UCSD-AML1 (cell line): ENCODE measurements at regions not wholly inside any gene's neighbourhood (a gene's known extent, or its start where the extent isn't known, plus 50 kb on each side); places are given as distances from the start of the nearest gene placed in this dataset.

ENCODE experiments used
- DNase-seq: peaks from one replicate; lab custom pipeline; 2025; ENCODE audit not compliant: unreplicated experiment; lab: John Stamatoyannopoulos, UW

DNA sequence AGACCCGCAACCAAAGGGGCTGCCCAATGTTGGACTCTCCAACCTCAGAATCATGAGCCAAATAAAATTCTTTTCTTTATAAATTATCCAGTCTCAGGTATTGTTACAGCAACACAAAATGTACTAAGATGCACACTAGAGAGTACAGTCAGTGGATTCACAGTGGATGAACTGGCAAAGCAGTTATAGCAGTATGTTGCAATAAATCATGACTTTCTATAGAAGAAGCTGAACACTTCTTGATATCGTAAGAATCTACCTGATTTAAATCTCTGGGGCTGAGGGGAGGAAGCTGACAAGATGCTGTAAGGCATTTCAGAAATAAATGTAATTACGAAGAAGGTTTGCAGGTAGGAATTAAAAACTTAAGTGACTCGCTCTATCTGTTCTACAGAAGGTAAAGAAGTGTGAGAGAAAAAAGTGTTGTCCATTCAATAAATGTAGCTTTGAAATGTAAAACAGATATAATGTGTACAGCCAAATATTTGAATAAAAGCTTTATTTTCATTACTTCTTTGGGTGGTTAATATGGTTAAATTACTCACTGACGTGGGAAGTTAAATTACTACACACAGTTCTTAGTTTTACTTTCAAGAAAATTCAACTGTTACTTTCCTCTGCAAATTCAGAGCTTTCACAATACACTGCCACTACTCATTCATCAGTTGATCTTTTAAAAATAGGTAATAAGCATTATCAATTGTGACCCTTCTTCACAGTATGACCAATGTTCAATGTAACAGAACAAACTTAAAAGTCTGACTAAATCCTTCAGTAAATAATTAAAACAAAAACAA lies 439.1 kb downstream of the SHQ1 start:
- DNase-seq, result no peak

DNA sequence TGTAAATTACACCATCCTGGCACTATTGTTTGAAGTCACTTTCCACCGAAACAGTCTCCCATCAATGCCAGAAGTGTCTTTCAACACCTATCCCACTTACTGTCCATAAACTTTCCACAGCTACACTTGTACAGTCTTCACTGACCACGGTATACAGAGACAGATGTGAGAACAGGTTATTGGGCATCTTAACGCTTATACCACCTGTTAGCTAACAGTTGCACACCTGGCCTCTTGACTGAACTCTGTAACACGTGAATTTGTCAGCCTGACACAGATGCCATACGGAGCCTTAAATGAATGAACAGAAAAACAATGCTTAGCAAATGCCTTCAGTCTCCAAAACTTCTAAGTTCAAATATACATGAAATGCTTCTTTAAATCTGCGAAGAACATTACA lies 440.5 kb downstream of the SHQ1 start:
- DNase-seq, result no peak

DNA sequence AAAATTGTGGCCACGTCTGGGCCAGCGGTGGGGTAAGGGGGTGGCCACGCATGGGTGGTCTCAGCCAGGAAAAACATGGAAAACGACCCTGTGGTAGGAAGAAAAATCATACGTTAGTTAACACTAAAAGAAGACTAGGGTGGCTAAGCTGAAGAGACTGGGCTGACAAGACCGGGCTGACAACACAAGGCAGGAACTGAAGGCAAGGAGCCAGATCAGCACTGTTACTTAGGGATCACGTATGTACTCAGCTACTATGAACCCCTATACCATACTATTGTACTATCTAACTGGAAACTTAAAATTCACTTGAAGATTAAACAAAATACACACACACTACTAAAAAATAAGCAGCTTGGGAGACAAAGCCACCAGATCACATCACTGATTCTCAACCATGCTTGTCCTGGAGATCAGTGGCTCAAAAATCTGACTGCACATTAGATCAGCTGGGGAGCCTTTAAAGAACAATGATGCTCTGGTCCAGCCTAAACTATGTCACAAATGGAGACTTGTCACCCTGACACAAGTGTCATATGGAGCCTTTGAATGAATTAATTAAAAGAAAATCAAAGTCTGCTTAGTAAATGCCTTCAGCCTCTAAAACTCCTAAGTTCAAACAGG lies 442.2 kb downstream of the SHQ1 start:
- no peak for DNase-seq

DNA sequence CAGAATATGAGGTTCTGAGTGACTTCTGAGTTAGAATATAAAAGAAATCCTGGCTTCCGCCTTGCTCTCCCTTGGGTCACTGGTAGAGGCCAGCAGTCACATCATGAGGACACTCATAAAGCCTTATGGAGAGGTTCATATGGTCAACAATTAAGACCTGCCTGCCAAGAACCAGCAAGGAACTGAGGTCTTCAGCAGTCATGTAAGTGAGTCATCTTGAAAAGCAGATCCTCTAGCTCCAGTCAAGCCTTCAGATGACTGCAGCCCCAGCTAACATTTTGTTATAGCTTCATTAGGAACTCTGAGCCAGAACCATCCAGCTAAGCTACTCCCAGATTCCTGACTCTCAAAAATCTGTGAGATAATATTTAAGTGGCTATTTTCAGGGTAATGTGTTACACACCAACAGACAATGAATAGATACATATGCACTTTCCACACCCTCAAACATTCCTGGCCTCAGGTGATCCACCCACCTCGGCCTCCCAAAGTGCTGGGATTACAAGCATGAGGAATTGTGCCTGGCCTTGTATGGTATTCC lies 447.2 kb downstream of the SHQ1 start:
- DNase-seq, result no peak

DNA sequence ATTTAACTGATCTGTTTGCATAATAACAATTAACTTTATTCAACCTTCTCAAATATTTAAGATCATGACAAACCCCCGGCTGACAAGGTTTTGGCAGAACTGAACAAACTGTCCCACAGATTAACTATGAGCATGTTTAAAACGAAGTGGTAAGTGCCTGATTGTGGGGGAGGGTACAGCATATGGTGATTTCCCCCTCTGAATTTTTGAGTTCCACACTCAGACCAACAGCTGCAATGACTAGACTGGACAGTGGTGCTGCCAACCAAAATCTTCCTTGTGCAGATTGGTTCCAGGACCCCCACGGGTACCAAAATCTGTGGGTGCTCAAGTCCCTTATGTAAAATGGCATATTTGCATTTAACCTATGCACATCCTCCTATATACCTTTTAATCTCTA lies 449.5 kb downstream of the SHQ1 start:
- DNase-seq, result no peak

DNA sequence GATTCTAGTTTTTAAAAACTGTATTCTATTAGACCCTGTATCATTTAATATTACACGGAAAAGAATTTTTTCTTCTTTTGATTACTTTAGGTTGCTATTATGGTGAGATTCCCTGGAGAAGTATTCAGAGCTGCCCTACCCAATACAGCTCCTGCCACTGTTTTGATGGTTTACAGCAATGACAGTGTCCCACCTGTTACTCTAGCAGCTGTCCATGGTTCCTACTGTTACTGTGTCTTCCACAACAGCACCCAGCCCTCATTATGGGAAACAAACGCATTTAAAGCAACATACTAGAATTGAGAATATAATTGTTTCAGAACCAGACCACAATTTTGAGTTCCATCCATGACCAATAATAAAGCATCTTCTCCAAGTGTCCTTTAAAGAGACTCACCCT lies 450.7 kb downstream of the SHQ1 start:
- no peak for DNase-seq

DNA sequence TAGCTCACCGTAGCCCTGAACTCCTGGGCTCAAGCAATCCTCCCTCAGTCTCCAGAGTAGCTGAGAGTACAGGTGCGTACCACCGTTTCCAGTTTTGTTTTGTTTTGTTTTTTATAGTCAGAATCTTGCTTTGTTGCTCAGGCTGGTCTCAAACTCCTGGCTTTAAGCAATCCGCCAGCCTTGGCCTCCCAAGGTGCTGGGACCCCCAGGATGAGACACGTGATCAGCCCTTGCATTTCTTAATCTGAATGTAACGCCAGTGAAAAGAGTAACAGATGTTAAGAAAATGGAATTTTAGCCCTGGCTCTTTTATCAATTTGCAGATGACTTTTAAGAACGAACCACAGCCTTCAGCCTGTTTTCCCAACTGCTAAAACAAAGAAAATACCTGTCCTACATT lies 451.3 kb downstream of the SHQ1 start:
- DNase-seq, result no peak

DNA sequence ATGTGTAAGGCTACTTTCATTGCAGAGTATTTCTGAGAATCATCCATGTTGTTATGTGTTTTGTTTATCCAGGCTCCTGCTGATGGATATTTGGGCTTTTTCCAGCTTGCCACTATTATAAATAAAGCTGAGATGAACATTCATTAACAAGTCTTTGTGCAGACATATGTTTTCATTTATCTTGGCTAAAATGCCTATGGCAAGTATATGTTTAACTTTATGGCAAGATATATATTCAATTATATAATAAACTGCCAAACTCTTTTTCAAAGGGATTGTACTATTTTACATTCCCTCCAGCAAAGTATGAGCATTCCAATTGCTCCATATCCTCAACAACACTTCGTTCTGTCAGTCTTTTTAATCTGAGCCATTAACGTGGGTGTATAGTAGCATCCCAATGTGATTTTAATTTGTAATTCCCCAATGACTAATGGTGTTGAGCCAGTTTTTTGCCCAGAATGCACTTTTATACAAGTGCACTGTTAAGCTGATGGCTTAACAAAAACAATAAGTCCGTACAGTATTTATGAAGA lies 452.4 kb downstream of the SHQ1 start:
- DNase-seq, result no peak

DNA sequence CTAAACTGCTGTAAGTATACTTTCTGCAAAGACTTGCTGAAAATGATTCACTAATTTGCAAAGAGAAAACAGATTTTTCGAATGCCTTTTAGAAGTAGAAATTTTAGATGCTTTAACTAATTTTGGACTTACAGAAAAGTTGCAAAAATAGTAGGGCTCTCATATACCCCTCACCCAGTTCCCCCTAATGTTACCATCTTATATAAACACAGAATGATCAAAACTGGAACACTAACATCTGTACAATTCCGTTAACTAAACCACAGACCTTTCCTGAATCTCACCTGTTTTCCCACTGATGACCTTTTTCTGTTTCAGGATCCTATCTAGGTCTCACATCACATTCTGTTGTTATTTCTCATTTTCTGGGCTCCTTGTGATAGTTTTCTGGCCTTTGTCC lies 454.8 kb downstream of the SHQ1 start:
- no peak for DNase-seq

DNA sequence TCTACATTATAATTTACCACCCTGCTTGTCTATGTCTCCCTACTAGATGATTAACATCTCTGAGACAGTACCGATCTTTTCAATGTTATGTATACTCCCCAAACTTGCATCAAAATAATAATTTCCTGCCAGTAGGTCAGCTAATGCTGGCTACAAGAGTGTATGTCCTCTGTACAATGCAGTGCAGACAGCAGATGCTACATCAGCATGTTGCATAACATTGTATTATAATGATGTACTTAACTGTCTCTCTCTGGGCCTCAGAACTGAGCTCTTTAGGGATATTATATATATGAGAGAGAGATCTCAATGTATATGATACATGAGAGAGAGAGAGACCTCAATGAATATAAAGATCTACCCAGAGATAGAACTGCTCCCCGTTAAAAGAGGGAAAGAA lies 456.6 kb downstream of the SHQ1 start:
- no peak for DNase-seq

DNA sequence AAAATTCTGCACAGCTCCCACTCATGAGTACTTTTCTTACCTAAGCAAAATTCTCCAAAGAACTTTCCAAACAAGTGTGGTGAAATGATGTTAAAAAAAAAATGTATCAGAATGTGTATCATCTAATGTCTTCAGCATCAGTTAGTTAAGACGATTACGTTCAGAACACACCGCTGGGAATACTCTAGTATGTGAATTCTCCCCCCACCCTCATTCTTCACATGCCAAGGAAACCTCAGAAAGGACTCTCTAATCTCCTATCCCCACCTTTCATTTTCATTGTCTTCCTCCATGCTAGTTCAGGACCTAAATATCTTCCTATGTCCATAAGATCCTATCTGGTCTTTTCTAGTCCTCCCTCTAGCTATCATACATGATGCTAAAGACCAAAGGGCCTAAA lies 457.4 kb downstream of the SHQ1 start:
- no peak for DNase-seq

DNA sequence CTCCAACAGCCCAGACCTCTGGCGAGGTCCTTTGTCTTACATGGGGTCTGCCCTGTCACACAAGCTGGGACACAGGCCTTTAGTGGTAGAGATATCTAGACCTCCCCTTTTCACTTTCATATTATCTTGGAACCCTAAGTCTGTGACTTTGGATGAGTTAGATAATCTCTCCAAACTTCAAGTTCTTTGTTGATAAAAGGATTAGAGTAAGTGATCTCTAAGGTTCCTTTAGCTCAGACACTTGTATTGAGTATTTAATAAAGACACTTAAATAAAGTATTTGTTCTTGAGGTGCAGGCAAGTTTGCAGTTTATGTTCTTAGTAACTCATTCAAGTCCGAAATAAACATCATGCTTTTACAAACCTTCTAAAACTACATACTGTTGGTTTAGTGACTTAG lies 459.6 kb downstream of the SHQ1 start:
- DNase-seq, result no peak

DNA sequence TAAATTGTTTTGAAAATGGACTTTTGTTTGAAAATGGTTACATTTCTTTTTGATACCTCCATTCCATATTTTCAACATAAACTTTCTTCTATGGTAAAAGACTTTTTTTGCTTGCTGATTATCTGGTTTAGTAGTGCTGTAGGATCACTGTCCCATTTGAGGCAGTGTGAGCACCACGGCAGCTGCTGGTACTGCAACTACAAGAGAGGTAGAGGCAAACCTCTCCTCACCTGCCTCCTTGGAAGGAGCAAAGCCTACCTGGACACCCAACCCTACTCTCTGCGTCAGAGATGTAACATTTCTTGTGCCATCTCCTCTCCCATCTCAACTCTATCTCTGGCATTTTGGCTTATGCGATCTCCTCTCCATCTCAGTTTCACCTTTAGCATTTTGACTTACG lies 460.1 kb downstream of the SHQ1 start:
- no peak for DNase-seq

DNA sequence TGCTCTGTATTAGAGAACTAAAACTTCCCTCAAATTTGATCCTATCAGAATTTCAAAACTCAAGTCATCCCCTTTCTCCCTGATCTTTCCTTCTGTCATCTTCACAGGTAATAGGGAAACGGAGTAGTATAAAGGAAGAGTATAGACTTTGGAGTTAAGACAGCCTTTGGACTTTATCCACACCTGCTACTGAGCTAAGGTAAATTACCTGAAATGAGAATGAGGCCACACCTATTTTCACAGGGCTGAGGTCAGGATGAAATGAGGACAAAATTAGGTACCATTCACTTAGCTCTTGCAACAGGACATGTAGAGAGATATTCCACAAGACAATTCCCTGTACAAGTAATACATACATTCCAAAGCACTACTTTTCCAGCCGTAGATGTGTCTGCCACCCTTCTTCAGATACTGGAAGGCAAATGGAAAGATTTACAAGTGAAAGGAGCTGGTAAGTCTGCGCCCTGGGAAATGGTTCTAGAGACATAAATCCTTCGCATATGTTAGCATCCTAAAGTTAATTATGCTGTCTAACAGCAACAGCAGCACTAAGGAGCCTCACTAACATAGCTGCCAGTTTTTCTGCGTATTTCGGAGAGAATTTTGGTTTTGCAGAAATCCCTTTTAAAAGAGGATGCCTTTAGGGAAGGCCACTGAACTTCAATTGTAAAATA lies 461.8 kb downstream of the SHQ1 start:
- DNase-seq, result no peak

DNA sequence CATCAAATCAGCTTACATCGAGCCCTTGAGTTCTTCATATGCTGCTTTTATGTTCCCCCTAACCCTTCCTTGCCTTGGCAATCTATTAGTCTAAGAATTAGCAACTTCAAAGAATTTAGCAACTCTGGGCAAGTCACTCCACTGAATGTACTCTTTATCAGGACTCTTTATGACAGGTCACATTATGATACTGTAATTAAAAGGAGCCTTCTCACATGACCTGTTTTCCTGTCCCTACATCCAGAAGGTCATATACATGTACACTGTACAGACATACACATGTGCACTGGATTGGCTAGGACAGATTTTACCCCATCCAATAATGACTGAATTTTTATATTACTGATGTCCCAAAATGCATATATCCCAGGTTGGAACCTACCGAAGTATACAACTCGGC lies 463.1 kb downstream of the SHQ1 start:
- DNase-seq, result no peak

DNA sequence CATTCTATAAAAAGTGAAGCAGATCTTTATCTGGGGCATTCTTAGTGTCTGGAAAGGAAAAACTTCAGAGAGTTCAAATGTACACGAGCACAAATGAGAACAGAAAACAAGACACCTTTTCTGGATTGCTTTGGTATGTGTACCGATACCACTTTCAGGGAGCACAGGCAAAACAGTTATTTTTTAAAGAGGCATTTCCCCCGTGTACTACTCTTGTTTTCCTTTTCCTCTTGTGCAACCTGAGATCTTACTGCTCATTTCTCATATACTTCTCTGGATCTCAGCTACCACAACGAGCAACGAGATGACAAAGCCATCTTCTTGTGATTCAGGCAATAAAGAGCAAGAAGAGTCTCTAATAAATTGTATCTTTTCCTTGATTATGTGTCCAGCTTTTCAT lies 463.6 kb downstream of the SHQ1 start:
- DNase-seq, result no peak

DNA sequence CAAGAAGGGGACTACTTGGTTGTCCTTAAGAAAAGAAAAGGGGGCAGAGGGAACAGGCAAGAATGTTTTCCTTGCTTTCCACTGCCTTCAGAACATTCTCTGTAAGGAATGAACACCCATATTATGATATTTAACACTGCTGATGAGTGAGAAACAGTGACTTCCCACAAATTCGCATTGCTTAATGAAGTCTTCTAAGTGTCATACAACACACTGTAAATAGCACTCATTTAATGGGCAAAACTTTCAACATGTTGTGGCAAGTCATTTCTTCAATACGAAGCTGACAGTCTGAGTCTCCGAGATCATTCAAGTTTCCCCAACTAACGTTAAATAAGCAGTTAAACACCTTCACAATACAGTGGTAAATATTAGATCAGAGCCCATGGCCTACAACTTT lies 464.4 kb downstream of the SHQ1 start:
- DNase-seq, result no peak

DNA sequence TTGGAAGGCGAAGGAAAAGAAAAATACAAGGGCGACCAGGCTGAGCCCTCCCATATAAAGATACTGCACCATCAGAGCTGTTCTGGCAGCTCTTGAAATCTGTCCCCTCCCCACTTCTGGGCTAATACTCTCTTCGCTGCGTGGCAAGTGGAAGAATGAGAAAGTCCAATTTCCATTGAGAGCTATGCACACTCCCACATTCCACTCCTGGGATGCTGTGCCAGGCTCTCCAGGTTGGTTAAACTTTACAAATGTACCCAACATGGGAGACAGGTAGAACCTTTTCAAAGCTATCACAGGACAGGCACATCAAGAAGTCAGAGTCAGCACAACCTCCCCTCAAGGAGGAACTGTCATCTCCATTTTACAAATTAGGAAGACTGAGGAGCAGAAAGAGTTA lies 465.0 kb downstream of the SHQ1 start:
- DNase-seq, result no peak

DNA sequence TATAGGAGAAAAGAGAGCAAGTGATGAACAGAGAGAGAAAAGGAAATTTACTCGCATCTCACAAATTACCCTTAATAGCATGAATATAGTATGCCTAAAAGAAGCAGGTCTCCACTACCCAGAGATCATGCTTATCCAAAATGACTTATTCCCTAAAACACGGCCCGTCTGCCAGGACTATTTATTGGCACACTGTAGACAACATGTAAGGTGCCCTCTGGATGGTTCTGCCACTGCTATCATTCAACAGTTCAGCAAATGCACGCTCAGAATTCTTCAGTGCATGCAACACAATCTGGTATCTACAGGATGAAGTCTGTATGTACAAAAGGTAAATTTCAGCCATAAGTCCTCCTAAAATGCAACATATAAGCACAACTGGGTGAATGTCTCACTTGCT lies 465.8 kb downstream of the SHQ1 start:
- no peak for DNase-seq

DNA sequence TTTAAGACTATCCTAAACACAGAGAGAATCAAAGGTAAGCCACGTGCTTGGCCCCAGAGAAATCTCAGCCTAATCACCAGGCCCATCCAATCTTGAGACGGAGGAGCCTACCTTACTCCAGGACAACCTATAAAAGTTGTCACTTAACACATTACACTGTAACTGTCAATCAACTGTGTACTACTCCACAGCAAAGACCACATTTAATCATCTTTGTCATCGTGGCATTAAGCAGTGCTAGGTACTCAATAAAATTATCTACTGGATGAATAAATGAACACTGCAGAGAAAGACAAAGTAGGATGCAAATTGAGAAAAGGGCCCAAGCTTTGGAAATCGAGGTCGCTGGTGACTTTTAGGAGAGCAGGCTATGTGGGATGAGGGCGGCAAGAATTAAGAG lies 466.7 kb downstream of the SHQ1 start:
- DNase-seq, result no peak

DNA sequence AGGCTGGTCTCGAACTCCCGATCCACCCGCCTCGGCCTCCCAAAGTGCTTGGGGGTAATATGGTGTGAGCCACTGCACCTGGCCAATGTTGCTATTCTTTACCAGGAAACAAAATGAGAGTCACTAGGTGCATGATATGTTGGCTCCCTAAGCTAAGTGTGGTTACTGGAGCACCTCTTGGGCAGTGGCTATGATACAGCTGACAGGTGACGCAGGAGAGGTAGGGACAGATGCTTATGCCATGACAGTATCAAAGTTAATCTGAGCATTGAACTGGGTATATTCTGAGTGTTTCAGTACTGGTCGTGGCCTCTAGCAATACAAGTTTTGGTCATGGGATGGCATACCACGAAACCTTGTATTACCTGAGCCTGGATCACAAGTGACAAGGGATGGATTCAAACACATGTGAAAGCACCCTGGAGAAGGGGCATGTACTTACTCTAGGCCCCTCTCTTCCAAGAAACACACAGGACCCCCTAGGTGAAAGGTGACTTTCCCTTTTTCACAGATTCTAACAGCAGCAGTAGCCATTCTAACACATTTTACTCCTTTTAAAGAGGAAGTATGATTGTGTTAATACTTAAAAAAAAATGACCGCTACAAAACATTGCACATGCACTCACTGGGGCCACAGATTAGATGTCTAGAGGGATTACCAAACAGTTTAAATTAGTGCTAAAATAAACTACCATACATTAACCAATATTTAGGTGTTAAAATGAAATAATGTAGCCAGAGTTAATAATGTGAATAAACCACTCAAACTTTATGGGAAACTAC lies 467.3 kb downstream of the SHQ1 start:
- no peak for DNase-seq
